ENCODE measurements at regions not wholly inside any gene's neighbourhood (a gene's known extent, or its start where the extent isn't known, plus 50 kb on each side); places are given as distances from the start of the nearest gene placed in this dataset.

- DNase-seq (ENCODE audit: low read depth) = no peak
Measured at GRCh38 chr13:95352486-95352885, 51.2 kb upstream of the ABCC4 start.

GRCh38 chr13:95354156-95354555 lies 52.9 kb upstream of the ABCC4 start:
- no peak for DNase-seq (ENCODE audit: low read depth)

- no peak for DNase-seq (ENCODE audit: low read depth)
Measured at GRCh38 chr13:95354680-95355487, 53.6 kb upstream of the ABCC4 start.

GRCh38 chr13:95355494-95355893 lies 54.2 kb upstream of the ABCC4 start:
- DNase-seq (ENCODE audit: low read depth) = no peak

- no peak for DNase-seq (ENCODE audit: low read depth)
Measured at GRCh38 chr13:95356916-95357315, 55.7 kb upstream of the ABCC4 start.

DNA sequence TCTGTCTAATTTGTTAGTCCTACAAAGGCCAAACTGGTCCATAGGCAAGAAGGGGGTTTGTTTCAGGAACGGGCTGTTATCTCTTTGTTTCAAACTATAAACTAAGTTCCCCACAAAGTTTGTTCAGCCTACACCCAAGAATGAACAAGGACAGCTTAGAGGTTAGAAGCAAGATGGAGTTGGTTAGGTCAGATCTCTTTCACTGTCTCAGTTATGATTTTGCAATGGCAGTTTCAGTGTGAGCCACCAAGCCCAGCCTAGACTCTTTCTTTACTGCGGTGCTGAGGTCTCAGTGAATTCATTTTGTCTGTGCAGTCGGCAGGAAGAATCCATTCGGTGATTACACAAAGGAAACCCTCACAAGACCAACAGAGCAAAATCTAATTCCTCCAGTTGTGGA lies 56.6 kb upstream of the ABCC4 start:
- no peak for DNase-seq (ENCODE audit: low read depth)

- DNase-seq (ENCODE audit: low read depth) = no peak
Measured at GRCh38 chr13:95360052-95360451, 58.8 kb upstream of the ABCC4 start.

DNA sequence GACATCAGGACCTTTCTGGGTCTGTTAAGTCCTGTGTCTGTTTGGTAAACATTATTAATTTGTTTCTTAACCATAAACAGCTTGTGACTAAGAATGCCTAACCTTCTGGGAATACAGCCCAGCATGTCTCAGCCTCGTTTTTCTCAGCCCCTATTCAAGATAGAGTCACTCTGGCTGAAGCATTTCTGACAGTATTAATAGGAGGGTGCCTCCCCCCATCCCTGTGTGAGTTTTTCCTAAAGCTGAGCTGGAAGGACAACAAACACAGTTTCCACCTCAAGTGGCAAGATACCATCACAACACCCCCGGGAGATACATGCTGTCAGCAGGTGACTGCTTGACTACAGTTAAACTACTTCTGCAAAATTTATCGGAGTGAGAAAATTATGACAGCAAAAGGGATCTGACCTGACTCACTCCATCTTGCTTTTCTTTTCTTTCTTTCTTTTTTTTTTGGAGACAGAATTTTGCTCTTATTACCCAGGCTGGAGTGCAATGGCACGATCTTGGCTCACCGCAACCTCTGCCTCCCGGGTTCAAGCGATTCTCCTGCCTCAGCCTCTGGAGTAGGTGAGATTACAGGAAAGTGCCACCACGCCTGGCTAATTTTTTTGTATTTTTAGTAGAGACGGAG lies 59.3 kb upstream of the ABCC4 start:
- no peak for DNase-seq (ENCODE audit: low read depth)

- no peak for DNase-seq (ENCODE audit: low read depth)
Measured at GRCh38 chr13:95361686-95362085, 60.4 kb upstream of the ABCC4 start.

DNA sequence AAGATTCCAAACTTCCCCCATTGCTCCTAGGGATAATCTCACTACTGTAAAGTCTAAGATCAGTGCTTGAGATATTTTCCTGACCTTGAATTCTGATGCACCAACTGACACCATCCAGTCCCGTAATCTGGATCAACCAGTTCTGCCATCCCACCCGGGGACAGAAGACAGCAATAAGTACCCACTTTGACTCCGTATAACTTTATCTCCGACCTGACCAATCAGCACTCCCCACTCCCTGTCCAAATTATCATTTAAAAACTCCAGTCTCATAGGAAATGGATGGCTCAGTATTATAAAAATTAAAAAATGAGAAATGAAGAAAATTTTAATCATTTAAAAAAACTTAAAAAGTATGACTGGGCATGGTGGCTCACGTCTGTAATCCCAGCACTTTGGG lies 61.4 kb upstream of the ABCC4 start:
- DNase-seq (ENCODE audit: low read depth) = no peak

DNA sequence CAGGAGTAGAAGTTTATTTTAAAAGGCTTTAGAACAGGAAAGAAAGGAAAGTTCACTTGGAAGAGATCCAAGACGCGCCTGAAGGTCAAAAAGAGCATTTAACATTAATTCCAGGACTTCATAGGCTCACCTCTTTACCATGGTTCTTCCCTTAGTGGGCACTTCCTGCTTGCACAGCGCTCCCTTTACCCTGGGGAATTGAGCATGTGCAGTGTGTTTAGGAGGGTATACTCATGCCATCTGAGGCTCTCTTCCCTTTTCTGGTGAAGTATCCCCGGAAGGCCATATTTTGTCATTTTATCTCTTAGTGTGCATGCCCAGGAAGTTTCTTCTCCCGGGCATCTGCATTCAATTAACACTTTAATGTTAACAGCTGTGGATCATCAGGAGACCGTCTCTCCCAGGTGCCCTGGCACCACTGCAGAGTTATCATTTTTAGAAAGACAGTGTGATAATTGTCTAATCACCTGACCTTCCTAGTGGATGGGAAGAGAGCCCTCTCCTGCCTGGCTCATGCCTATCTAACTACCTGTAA lies 66.1 kb upstream of the ABCC4 start:
- DNase-seq (ENCODE audit: low read depth) = no peak

DNA sequence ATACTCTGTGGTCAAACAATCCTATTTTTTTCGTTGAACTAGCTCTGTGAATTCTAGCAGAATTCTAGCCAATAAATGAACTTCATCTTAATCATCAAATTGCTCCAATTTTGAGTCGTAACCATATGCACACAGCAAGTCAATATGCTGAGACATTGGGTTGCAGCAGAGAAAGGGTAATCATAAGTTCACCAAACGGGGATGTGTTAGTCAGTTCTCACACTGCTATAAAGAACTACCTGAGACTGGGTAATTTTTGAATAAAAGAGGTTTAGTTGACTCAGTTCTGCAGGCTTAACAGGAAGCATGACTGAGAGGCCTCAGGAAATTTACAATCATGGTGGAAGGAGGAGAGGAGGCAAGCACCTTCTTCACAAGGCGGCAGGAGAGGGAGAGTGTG lies 67.7 kb upstream of the ABCC4 start:
- DNase-seq (ENCODE audit: low read depth) = no peak

DNA sequence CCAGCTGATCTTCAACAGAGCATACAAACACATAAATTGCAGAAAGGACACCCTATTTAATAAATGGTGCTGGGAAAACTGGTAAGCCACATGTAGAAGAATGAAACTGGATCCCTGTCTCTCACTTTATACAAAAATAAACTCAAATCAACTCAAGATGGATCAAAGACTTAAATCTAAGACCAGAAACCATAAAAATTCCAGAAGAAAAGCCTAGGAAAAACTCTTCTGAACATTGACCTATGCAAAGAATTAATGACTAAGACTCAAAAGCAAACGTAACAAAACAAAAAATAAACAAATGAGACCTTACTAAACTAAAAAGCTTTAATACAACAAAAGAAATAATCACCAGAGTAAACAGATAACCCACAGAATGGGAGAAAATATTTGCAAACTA lies 74.5 kb upstream of the ABCC4 start:
- no peak for DNase-seq (ENCODE audit: low read depth)

- DNase-seq (ENCODE audit: low read depth) = no peak
Measured at GRCh38 chr13:95378603-95379002, 77.4 kb upstream of the ABCC4 start.

GRCh38 chr13:95380468-95381211 lies 79.4 kb upstream of the ABCC4 start:
- DNase-seq (ENCODE audit: low read depth) = peak; percentile 14

- DNase-seq (ENCODE audit: low read depth) = no peak
Measured at GRCh38 chr13:95381212-95381527, 79.9 kb upstream of the ABCC4 start.

DNA sequence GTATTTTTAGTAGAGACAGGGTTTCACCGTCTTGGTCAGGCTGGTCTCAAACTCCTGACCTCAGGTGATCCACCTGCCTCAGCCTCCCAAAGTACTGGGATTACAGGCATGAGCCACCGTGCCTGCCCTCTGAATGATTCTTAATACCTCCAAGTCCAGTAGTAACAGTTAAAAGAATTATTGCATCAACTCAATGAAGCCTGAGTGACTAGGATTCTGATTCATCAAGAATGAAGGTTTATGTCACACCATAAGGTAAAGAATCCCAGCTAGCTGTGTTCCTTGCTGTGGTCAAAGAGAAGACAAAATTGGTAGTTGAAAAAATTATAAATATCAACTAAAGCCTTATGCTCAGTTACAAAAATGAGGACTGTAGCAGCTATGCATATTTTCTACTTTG lies 81.2 kb upstream of the ABCC4 start:
- no peak for DNase-seq (ENCODE audit: low read depth)

DNA sequence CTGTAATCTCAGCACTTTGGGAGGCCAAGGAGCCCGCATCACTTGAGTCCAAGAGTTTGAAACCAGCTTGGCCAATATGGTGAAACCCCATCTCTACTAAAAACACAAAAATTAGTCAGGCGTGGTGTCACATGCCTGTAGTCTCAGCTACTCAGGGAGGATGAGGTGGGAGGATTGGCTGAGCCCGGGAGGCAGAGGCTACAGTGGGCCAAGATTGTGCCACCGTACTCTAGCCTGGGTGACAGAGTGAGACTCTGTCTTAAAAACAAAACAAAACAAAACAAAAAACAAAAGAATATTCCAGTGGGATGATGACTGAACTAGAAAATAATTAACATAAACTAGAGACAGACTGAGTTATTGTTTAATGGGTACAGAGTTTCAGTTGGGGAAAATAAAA lies 81.7 kb upstream of the ABCC4 start:
- DNase-seq (ENCODE audit: low read depth) = no peak

DNA sequence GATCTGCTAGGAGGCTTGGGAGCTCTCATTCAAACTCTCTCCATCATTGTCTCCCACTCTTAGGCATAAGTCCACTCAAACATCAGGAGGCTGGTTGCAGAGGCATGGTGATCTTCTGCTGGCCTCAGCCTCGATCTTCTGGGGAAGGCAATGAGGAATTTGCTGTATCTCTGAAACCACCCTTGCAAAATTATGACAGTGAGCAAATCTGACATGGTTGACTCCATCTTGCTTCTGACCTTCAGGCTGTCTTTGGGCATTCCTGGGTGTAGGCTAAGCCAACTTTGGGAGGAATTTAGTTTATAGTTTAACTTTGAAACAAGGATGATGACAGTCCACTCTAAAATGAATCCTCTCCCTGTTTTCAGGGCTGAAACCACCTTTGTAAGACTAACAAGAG lies 84.1 kb upstream of the ABCC4 start:
- no peak for DNase-seq (ENCODE audit: low read depth)

GRCh38 chr13:95385798-95386197 lies 84.5 kb upstream of the ABCC4 start:
- DNase-seq (ENCODE audit: low read depth) = no peak

DNA sequence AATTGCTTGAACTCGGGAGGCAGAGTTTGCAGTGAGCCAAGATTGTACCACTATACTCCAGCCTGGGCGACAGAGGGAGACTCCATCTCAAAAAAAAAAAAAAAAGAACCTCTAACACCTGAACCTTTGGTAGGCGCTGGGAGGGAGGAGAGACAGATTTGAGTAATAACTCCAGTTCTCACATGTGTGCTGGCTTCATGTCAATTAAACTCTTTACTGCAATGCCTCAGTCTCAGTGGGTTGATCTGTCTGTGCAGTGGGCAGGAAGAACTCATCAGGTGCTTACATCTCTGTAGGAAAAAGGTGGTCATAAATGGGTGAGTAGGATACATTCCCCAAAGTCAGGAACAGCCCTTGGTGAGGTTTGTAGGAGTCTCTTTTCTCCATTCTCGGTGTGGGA lies 85.1 kb upstream of the ABCC4 start:
- no peak for DNase-seq (ENCODE audit: low read depth)

- no peak for DNase-seq (ENCODE audit: low read depth)
Measured at GRCh38 chr13:95387733-95388207, 86.5 kb upstream of the ABCC4 start.

All from T-helper 22 cell (primary cell).